Dedifferentiated amniotic fluid mesenchymal stem cell (primary cell): ENCODE measurements at regions not wholly inside any gene's neighbourhood (a gene's known extent, or its start where the extent isn't known, plus 50 kb on each side); places are given as distances from the start of the nearest gene placed in this dataset.
"Not testable (repeated sequence)": the region's sequence is repeated elsewhere in the genome, so short reads cannot be mapped to it uniquely, and the experiment has no call there.

Source experiments
- DNase-seq: peaks from one replicate; pipeline ENCODE4 v3.0.0-alpha.2; 2016; ENCODE audit errors: extremely low spot score

DNA sequence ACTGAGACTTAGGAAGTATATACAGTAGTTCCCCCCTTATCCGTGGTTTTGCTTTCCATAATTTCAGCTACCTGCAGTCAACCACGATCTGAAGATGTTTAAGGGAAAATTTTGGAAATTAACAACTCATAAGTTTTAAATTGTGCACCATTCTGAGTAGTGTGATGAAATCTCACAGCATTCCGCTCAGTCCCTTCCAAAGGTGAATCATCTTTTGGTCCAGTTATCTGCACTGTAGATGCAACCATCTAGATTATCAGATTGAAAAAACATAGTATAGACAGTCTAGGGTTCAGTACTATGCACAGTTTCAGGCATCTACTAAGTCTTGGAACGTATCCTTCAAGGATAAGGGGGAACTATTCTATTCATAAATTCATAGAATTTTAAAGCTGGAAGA lies 109.0 kb downstream of the ANXA3 start:
- no peak for DNase-seq

DNA sequence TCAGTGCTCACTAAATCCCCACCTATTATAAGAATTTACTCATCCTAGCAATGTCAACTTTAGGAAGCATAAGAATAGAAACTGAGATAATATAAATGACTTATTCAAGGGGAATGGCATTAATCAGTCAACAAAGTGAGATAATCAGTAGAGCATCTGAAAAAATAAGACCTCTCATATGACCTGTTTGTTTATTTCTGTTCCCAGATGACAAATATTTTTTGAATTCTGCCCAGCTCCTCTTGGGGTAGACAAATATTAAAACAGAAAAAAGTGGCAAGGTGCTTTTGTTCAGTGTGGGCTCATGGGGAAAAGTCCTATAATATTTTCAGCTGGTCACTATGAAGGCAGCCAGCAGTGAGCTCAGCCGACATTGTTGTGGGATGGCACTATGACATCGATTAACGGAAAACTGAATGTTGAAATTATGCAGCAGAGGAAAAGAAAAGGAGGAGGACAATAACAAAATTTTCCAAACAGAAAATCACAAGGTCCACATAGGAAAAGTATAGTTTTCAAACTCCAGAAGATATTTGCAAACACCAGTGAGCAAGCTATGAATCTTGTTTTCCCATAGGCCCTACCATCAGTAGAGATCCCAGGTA lies 109.6 kb downstream of the ANXA3 start:
- no peak for DNase-seq

DNA sequence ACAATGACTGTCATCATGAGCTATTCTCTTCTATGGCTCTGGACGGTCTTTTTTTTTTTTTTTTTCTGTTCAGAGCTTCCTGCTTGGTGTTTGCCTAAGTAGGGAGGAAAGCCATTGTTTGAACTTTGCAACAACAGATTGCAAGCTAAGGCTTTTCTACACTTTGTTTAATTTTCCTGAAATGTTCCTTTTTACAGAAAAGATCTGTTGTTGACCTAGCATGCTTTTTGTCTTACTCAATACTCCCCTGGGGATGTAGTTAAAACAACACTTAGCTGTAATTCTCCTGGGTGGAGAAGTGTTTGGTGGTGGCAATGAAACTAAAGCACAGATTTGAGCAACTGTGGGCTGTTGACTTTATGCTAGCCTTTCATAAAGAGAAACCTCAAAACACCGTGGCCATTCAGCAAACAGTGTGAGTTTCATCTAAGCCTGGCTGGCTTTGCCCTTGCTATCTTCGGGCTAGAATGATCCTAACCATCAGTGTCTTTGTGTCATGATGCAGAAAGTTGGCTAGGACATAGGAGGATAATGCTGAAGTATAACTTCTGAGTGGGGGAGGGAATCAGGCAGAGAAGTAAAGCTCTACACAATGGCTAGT lies 110.5 kb downstream of the ANXA3 start:
- DNase-seq, result no peak

DNA sequence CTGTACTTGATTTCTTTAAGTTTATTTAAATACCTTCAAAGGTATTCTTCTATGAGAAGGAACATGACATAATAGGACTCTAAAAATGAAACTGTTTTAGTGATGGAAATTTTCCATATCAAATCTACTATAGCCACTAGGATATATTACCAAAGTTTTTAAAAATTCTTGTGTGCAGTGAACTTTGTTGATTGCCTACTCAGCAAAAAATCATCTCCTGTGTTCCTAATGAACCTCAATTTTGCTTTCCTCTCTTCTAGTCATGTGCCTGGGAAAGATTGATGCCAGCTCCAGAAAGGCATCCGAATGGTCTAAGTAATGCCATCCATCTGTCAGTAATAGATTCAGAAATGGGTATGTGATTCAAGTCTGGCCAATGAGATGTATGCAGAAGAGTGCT lies 111.1 kb downstream of the ANXA3 start:
- no peak for DNase-seq

DNA sequence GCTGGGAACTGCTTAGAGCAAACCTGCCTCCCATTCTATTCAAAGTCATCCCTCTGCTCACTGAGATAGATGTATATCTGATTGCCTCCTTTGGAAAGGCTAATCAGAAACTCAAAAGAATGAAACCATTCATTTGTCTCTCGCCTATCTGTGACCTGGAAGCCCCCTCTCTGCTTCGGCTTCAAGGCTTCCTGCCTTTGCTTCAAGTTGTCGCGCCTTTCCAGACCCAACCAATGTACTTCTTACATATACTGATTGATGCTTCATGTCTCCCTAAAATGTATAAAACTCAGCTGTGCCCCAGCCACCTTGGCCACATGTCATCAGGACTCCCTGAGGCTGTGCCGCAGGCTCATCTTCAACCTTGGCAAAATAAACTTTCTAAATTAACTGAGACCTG lies 111.9 kb upstream of the BMP2K start:
- not testable (repeated sequence) for DNase-seq

- no peak for DNase-seq
Measured at GRCh38 chr4:78665216-78665770, 110.9 kb upstream of the BMP2K start.

- DNase-seq, result no peak
Measured at GRCh38 chr4:78666830-78667258, 109.3 kb upstream of the BMP2K start.

GRCh38 chr4:78667325-78667724 lies 108.8 kb upstream of the BMP2K start:
- DNase-seq, result no peak

GRCh38 chr4:78667764-78668163 lies 108.4 kb upstream of the BMP2K start:
- no peak for DNase-seq

- DNase-seq, result no peak
Measured at GRCh38 chr4:78669453-78669852, 106.7 kb upstream of the BMP2K start.

DNA sequence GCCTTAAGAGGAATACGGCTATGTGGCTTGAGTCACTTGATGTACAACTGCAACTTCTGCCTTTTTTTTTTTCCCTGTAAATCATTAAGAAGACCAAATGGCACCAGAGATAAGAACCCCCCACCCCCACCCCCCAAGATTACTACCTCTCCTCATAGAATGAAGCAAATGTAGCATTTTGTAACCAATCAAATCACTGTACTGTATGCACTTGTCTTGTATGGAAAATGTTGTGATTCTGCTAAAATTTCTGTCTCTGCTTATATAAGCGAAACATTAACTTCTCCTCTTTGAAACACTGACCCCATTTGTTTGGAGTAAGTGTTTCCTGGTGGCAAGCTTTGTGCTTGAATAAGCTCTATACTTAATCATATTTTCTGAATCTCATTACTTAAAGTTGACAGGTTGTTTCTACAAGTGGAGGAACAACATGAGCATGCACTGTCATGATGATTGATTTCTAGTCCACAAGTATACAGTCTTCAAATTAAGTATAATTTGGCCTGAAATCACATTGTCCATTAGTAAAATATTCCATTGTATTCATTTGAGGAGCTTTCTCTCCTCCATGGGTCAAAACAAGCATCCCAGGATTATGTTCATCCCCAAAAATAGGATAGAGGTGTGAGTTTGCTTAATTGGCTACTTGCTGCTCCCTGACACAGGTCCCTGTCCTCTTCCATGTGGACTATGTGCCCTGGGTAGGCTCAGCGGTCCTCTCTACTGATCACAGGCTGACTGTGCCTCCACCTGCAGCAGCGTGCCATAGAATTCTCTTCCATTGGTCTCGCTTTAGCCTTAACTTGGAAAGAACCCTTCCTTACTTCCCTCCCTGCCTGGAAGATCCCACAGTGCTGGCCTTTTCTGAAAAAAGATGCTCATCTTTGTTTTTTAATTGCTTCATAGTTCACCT lies 104.0 kb upstream of the BMP2K start:
- DNase-seq, result no peak

- no peak for DNase-seq
Measured at GRCh38 chr4:78673337-78673736, 102.8 kb upstream of the BMP2K start.

- DNase-seq, result no peak
Measured at GRCh38 chr4:78675325-78675724, 100.8 kb upstream of the BMP2K start.

DNA sequence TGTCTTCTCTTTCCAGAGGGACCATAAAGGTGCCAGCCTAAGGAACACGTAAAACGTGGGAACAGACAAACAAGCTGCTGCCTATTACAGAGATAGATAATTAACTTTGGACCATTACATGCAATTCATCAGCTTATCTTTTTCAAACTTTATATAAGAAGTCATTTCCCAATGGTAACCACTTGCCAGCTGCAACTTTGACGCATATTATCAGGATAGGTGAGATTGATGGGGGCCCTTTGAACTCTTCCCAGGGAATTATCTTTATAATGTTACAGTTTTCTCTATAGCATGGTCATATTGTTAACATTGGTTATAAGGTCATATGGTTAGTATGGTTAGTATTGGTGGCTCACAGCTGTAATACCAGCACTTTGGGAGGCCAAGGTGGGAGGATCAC lies 94.1 kb upstream of the BMP2K start:
- DNase-seq, result no peak

GRCh38 chr4:78683352-78683751 lies 92.8 kb upstream of the BMP2K start:
- no peak for DNase-seq

- no peak for DNase-seq
Measured at GRCh38 chr4:78684325-78685079, 91.6 kb upstream of the BMP2K start.

DNA sequence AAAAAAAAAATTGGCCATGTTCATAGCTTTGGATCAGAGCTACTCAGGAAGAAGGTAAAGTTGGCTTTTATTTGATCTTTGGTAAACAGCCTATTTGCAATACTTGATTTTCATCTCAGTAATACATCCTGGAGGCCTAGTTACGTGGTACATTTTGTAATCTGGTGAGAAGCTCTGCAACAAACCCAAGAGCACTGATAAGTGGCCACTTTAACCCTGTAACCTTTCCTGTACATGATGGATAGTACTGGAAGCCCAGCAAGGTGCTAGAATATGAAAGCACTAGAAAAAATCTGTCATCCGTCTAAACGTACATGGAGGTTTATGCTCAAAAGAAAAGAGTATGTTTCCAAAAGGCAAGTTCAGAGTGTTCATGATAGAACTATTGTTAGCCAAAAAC lies 88.3 kb upstream of the BMP2K start:
- no peak for DNase-seq

GRCh38 chr4:78688366-78688765 lies 87.8 kb upstream of the BMP2K start:
- no peak for DNase-seq

GRCh38 chr4:78689261-78689660 lies 86.9 kb upstream of the BMP2K start:
- no peak for DNase-seq

DNA sequence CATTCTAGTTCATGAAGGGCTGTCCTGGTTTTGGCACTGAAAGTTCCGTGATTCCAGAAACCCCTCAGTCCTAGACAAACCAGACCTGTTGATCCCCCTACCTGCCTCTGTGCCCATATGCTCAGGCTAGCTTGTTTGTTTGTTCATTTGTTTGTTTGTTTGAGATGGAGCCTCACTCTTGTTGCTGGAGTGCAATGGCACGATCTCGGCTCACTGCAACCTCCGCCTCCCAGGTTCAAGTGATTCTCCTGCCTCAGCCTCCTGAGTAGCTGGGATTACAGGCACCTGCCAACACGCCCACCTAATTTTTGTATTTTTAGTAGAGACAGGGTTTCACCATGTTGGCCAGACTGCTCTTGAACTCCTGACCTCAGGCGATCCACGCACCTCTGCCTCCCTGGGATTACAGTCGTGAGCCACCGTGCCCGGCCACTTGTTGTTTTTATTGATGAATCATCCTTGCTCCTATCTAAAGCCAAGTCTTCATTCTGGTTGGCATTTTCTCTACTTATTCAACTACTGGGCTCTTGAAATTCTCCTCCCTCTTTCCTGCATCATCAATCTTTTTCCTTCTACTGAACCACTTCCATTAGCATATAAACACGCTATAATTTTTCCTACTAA lies 86.3 kb upstream of the BMP2K start:
- DNase-seq, result no peak

GRCh38 chr4:78691334-78691754 lies 84.8 kb upstream of the BMP2K start:
- no peak for DNase-seq
